Lung microvascular endothelial cell (primary cell): ENCODE measurements at regions not wholly inside any gene's neighbourhood (a gene's known extent, or its start where the extent isn't known, plus 50 kb on each side); places are given as distances from the start of the nearest gene placed in this dataset.

ENCODE experiments used
- DNase-seq, 2 donors: peaks; one replicate each; pipeline versions ENCODE4 v3.0.0 to v3.0.0-alpha.2; 2010; ENCODE audit warnings: low read depth in 2 of 2

DNA sequence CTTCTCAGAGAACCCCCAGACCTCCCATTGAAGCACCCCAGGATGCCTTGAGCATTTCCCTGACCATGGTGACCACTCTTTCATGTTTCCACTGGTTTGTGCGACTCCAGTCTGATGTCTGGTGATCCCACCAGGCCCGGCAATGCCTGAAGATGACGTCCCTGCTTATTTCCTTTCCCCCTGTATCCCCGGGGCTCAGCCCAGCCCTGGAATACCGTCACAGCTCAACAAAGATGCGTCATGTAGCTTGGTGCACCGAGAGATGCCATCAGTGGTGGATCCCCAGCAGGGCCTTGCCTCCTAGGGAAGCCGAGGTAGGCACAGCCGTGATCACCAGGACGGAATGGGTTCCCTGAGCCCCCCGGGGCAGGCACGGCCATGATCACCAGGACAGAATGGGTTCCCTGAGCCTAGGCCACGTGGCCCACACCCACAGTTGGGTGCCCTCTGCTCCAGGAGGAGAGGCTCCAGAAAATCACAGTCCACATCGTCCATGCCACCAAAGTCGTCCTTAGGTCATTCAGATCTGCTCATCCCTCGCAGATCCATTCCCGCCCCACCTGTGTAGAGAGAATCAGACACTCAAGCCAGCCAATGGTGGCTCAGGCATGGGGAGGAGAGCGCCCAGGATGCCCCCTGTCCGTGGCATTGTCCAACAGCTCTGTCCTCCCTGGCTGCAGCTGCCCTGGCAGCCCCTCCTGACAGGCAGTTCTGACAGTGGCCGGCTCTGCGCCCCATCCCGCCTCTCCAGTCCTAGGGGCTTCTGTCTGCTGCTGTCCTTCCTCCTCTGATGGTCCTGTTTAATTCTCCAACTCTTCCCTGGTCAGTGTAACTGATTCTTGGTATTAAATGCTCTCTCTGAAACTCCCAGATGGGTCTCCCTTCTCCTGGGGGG is 261.1 kb downstream of the RBFOX3 start:
- DNase-seq: no peak

DNA sequence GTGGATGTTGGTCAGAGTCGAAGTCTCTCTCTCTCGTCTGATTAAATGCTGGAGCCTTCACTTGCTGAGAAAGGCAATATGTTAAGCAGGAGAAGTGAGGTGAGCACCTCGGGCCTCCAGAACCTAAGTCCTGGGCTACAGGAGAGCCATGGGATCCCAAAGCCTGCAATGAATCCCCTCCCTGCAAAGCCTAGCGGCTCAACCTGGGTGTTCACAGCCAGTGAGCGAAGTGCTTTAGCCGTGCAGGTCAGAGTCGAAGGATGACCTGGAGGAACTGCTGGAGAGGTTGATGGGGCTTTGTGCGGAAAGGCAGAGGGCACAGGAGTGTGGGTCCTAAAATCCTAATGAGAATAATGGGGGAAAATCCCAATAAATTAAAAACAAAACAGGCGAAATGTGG is 267.8 kb downstream of the ENGASE start:
- DNase-seq: no peak

DNA sequence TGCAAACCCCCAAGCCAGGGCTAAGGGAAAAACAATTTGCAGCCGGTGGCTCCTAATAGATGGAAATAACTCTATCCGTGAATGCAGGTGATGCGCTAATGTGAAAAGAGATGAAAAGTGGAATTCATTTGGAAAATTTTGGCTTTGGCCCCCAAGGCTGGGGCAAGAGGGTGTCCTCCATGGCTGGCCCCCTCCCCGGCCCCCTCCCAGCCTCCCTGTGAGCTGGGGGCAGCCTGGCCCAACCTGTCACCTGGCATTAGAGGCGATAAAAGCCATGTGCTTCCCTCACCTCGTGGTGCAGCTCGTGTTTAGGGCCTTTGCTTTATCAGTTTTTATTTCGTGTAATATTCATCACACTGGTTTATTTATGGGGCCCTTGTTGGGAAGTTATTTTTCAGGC is 267.2 kb downstream of the ENGASE start:
- no peak for DNase-seq

DNA sequence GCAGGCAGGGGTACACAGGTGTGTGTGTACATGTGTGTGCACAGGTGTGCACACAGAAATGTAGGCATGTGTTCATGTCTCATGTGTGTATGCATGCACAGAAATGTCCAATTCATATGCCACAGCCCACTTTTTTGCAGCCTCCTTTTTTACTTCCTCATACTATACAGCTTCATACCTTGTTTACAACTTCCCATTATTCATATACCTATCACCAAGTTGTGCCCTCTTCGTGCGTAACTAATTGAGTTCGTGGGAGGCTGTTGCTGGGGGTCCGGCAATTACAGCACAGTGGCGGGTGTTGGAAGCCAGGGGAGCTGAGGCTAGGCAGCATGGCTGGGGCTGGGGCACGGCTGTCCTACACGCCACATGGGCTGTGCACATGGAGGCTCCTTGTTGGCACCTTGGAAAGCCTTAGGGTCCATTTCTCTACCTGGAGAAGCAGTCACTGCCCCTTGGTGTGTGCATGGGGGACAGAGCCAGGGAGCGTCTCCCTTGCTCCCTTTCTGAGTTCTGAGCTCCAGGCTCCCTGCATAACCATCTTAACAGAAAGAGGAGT is 266.7 kb downstream of the ENGASE start:
- DNase-seq: no peak

DNA sequence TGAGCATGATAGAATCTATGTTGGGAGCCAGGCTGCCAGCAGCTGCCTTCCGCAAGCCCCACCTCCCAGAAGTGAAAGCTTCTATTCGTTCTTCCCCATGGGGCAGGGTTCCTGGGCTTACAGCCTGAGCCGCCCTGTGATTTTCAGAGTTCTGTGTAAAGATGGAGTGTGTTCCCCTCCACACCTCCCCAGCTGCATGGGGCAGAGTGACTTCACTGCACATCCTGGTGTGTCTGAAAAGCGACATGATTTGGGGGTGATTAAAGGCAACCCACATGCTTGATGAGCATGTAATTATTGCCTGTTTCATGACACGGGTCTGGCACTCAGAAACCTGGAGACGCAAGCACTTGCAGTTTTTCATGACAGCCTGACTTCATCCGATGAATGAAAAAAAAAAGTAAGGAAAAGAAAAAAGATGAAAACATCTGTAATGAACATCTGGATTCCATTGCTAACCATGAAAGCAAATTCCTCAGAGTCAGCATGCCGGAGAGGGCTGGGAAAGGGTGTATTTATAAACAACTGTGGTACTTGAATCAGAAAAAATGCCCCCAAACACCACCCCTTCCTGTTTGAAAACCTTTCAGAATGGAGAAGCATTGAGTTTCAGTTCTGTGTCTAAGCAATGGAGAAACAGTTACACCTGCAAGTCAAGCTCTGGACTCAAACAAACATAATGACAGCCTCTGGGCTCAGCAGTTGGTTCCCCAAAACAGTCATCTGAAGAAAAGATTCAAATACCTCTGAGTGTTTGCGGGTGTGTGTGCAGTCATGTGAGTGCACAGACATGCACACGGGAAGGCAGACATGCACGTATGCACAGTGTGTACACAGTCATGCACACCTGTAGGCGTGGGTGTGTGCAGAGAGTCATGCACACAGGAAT is 266.0 kb downstream of the ENGASE start:
- DNase-seq: no peak

DNA sequence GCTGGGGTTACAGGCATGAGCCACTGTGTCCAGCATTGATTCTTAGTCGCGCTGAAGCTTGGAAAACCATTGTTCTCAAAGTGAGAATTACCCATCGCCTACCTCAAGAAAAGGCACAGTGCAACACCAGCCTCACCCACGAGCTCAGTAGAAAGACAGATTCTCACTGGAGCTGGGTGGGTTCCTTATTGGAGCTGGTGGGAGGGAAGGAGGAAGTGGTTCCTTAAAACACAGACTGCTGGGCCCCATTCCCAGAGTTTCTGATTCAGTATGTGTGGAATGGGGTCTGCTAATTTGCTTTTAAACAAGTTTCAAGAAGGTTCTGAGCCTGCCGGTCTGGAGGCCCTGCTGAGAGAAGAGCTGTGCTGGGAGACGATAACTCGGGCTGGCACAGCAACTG is 264.7 kb downstream of the ENGASE start:
- no peak for DNase-seq

DNA sequence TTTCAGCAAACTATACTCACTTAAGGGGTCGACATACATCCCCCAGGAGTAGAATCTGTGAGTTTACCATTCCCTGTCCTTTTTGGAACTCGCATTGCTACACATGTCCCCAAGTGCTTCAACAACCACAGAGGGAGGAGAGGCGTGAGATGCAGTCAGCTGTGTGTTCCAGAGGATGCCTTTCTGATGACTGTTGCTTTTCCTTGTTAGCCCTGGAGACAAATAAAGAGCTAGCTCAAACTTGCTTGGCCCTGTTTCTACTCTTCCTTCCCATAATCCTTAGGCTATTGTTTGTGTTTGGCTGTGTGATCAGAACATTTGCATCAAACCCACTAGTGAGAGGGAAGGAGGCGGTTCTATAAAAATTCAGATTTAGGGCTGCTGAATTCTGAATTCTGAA is 264.0 kb downstream of the ENGASE start:
- DNase-seq: no peak

DNA sequence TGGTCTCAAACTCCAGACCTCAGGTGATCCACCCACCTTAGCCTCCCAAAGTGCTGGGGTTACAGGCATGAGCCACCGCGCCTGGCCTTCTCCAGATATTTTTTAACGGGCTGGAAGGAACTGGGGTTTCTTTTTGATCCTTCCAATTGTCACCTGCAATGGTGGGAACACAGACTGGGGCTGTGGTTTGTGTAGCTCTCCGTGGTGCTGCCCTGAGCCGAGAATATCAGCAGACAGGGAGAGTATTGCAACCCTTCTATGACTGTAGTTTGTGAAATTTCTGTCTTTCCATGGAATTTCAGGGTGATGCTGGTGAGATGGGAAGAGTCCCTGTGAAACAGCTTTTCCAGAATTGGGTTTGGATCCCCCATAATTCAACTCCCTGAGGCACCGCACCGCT is 263.5 kb downstream of the ENGASE start:
- no peak for DNase-seq

DNA sequence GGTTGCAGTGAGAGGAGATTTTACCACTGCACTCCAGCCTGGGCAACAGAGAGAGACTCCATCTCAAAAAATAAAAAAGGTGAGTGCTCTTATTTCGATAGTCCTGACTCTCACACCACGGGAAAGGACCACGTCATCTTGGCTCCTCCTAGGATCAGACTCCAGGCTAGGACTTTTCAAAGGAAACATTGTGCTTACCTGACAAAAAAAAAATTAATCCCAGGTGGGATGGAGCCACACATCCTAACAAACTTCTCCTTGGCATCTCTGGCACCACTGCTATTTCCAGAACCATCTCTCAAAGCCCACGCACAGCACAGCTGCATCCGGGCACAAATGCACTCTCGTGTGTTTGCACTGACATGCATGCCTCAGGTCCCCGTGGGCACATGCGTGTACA is 262.4 kb downstream of the ENGASE start:
- DNase-seq: no peak

DNA sequence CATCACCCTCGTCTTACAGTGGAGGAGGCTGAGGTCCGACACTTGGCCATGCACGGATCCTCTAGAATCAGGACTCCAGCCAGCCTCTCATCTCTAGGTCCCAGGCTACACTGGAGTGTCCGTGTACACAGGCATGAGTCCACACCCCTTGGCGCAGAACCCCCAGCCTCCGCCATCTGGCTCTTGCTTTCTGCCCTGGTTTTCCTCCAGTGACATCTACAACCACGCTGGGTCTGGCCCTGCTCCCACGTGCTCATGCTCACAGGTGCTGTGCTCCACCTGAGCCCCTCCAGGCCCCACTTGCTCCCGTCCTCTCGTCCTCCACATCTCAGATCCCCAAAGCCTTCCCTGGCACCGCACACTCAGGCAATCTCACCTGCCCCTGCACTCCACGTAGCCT is 260.8 kb downstream of the ENGASE start:
- DNase-seq: no peak

DNA sequence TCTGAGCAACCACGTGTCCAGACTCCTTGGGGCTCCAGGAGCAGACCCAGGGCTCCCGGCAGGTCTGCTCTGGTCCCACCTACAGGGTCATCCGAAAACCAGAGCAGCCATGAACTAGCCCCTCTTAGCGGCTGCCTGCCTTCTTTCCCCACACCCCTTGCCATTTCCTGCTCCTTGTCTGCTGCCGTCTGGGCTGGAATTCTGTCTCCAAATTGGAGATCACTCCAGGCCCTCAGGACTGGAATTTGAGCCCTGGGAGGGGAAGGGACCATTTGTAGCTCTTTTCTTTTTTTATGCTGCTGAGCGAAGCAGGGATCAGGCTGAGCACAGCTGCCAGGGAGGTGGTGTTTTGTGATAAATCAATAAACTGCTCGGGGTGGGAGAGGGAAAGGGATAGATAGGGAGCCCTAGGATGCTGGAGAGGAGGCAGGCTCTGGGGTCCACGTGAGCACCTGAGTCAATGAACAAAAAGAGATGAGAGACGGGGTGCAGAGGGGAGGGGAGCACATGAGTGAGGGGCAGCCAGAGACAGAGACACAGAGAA is 257.5 kb downstream of the ENGASE start:
- DNase-seq: no peak

DNA sequence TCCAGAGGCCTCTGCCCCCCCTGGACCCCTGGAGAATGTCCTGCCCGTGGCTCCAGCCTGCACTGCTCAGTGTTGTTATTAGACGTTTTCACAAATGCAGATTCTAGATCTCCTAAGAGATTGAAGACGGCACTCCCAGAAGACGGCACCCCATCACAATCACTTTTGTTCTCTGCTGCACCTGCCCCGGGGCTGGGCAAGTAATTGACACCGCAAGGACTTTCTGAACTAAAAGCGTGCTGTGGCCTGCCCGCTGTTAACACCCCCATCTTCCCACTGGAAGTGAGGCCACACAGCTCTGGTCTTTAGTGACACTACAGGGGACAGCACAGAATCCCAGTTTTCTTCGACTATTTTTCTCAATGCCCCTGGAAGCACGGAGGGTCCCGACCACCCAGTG is 256.9 kb downstream of the ENGASE start:
- no peak for DNase-seq

DNA sequence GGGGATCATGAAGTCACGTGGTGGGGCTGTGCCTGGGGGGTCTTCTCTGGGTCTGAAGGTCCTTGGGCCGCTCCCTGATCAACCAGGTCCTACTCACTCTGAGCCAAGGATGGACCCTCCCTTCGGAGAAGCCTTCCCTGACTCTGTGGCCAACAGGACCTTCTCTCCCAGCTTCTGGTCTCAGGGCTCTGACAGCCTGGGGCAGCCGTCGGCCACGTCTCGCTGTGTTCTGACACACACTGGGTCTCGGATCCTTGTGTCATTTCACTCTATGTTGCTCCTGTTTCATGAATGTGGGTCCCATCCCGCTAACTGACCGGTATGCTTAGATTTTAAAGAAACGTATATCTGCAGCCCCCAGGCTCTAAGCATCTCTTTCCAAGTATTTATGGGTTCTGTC is 256.1 kb downstream of the ENGASE start:
- DNase-seq: no peak

DNA sequence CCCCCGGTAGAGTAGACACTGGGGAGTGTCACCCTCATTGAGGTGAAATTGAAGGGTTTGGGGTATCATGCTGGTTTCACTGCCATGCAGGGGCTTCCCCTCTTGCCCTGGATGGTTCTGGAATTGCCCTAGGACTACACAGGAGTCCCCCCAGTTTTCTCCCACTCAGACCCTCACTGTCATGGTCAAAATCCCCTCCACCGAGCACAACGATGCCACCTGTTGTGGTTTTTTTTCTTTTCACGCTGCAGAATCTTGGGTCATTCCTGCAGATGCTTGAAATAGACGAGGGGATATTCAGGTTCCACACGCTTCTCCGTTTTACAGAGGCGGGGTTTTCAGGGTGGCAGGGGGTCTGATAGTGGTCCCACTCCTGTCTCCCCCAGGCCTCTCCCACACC is 255.6 kb downstream of the ENGASE start:
- DNase-seq: no peak

DNA sequence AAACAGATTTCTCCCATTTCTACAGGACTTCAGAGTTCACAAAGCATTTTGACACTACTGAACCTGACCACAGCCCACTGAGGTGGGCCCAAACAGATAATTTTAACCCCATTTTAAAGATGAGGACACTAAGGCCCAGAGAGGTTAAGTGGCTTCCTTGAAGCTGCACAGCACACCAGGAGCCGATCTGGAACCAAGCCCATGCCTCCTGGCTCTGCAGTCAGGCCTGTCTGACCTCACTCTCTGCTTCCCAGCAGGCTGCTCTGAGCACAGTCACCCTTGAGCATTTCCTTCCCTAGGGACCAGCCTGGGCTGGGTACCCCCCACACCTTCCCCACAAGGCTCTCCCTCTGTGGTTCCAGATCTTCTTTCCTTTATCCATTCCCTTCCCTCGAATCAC is 252.2 kb downstream of the ENGASE start:
- no peak for DNase-seq

DNA sequence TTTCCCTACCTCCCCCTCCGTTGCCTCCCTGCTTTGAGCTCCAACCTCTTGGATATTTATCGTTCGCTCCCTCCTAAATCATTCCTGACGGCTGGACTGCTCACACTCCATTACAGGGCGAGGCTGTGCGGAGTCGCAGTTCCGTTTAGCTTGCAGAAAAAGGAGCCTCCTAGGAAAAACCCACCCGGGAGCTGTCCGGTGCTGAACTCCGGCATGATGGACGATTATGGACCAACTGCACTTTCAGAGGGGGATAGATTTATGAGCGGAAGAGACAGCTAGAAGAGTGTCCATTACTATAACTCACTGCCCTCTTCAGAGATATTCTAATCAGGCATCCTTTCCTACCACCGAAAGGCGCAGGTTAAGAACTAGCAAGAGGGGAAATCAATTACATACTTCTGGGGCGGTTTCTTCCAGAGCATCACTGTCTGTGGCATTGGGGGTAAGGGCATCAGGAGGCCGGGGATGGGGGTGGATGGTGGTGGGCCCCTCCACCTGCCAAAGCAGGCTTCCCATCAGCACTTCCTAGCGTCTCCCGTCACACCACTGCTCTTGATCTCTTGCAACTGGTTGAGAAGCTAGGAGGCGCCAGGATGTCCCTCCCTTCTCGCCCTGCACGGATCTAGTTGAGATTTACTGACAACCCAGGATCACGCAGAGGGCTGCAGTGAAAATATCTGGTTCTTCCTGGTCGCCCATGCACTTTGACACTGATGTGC is 251.2 kb downstream of the ENGASE start:
- DNase-seq: peak; percentile 23 to 30

DNA sequence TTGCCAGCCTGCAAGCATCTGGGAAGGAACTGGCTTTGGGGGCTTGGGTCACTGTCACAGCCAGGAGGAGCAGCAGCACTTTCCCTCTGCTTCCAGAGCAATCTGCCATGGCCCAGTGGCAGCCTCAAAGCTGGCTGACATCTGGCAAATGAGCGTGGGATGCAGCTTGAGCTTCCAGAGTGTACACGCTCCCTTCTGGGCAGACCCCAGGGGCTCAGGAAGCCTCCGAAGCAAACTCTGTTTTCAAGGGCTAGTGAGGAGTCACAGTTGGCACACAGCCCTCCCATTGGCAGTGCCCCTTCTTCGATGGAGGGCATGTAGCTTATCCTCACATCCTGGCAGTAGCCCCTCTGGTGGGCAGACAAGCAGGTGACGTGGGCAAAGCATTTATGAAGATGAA is 249.6 kb downstream of the ENGASE start:
- DNase-seq: no peak

DNA sequence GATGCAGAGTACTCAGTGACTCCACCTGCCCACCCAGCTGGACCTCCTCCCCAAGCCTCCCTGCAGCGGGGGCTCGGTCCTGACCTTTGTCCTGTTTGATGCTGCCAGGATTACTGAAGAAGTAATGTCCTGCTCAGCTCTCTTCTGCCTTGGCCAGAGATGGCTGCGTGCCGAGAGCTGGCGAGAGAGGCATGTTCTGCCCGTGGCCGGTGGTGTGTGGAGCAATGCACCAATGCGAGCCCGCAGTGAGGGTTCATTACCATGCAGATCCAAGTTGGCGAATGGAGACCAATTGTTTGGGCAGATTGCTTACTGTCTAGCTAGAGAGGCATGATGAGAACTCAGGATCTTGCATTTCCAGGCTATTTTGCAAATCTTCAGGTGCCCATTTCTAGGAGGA is 248.9 kb downstream of the ENGASE start:
- no peak for DNase-seq

DNA sequence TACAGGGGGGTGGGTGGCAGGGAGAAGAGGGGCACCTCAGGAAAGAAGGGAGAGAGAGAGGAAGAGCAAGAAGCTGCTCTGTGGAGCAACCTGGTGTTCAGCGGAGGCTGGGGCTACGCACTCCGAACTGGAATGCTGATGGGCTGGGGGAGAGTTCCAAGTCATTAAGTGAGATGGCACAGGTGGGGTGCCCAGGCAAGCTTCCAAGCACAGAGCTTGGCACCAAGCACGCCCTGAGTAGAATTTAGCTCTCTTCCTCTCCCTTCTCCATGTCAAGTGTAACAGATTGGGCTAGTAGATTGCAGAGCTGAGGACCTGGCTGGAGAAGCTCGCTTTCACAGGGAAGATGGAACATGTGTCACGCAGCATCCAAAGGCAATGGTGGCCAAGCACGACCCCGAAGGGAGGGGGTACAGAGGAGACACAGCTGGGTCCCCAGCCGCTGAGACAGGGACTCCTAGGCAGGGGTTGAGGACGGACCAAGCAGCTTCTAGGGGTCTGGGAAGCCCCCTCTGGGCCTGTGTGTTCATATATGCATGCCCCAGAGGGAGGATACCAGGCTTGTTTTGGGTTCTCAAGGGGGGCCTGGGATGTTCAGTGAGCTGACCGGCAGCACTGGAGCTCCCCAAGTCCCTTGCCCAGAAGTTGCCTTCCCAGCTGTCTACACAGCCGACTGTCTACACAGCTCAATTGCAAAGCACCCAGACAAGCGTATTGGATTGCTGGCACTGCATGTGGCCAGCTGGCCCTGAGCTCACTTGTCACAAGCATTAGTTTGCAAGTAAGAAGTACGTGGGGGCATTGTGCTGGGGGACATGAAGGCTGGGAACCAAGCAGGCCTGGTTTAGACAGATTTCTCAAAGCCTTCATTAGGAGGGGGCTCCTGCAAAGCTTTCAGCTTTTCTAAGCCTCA is 247.8 kb downstream of the ENGASE start:
- no peak for DNase-seq

DNA sequence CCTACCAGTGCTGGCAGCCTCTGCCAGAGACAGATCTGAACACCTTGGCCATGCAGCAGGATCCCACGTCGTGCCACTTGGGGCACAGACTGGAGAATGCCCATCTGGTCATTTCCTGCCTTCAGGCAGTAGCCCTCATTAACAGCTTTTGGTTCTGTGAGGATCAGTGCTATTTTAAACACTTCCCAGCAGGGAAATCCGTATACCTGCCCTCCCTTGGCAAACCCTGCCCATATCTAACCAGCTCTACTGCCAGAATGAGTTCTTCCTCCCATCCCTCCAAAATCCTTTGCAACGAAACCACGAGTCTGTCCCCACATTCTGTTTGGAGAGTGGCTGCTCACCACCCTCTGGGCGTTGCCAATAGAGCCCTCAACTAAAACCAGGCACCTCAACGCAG is 245.7 kb downstream of the ENGASE start:
- DNase-seq: no peak
